T47D (cell line): ENCODE measurements at regions not wholly inside any gene's neighbourhood (a gene's known extent, or its start where the extent isn't known, plus 50 kb on each side); places are given as distances from the start of the nearest gene placed in this dataset.
"Not testable (repeated sequence)": the region's sequence is repeated elsewhere in the genome, so short reads cannot be mapped to it uniquely, and the experiment has no call there.

Experiments
- DNase-seq, 2 experiments: peaks; one replicate each; pipeline versions ENCODE4 v3.0.0 to v3.0.0-alpha.2; 2011 to 2012; ENCODE audit warnings: low read depth in 1 of 2, low spot score in 1 of 2
- JUND ChIP-seq: IDR thresholded peaks from 2 replicates; pipeline ENCODE4 v1.6.1; 2012; ENCODE audit warnings: low read depth
- in situ Hi-C: cut with HindIII; loops from 2 replicates; pipeline ENCODE4 v1.10.0; 2016; ENCODE audit warnings: low sequenced_read_pairs, low pct_unique_long_range_greater_than_20kb

DNA sequence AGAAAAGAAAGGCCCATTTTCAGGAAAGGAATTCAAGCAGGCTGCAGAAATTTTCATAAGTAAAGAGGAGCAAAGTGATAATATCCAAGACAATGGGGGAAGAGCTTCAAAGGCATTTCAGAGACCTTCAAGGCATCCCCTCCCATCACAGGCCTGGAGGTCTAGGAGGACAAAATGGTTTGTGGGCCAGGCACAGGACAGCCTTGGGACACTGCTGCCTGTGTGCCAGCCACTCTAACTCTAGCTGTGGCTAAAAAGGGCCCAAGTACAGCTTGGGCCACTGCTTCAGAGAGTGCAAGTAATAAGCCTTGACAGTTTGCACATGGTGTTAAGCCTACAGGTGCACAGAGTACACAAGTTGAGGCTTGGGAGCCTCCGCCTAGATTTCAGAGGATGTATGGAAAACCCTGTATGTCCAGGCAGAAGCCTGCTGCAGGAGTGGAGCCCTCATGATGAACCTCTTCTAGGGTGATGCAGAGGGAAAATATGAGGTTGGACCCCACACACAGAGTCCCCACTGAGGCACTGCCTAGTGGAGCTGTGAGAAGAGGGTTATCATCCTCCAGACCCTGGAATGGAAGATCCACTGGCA is 51.8 kb upstream of the ZSWIM5 start:
- in situ Hi-C loops, result no loop called here
- TF ChIP-seq JUND, result no peak
- no peak for DNase-seq

DNA sequence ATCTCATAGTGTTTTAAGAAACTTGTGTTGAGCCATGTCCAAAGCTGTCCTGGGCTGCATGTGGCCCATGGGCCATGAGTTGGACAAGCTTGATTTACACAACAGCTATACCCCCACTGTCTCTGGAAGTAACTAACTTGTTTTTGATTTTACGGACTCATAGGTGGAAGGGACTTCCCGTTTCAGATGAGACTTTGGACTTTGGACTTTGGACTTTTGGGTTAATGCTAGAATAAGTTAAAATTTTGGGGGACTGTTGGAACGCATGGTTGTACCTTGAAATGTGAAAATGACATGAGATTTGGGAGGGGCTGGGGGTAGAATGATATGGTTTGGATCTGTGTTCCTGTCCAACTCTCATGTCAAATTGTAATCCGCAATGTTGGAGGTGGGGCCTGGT is 52.6 kb upstream of the ZSWIM5 start:
- in situ Hi-C loops, result no loop called here
- TF ChIP-seq JUND, result no peak
- DNase-seq, result no peak

DNA sequence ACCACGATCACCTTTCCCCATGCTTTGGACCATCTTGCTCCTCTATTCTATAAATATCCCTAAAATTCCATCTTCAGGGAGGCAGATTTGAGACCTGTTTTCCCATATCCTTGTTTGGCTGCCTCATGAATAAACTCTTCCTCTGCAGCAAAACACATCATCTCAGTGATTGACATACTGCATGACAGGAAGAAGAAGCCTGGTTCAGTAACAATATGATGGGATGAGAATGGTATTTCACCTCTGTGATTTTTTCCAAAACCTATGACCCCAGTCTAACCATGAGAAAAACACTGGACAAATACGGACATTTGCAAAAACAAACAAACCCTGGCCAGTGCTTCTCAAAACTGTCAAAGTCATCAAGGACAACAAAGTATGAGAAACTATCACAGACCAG is 53.8 kb upstream of the ZSWIM5 start:
- peak in 1 of 2 experiments; percentile 7 for DNase-seq
- no peak for TF ChIP-seq JUND
- in situ Hi-C loops, result no loop called here

DNA sequence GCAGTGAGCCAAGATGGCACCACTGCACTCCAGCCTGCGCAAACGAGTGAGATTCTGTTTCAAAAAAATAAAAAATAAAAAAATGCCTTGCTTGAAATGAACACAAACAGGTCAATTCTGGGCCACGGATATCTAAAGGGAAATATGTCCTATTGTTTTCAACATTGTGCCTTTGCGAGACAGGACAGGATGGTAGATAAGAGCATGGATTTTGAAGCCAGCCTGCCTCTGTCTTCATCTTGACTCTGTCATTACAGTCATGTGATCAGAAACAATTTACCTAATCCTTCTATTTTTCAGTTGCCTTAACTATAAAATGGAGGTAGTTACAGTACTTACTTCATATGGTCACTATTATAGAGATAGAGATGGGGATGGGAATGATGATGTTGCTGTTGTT is 56.7 kb upstream of the ZSWIM5 start:
- DNase-seq, result no peak

DNA sequence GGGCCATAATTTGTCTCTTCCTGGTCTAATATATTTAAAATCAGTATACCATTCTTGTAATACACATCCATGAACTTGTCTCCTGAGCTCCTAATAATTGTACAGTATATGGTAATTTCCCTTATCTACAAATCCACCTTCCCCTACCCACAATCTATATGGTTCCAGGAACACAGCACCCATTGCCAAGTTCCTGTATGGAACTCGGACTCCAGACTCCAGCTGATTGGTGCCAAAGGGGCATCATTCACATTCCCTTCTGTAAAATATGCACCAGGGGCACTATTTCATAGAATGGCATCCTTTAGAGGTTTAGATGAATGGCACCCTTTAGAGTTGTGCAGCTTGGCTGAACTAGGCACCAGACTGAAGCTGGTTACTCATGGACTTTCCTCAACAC is 58.8 kb upstream of the ZSWIM5 start:
- in situ Hi-C loops, result no loop called here
- no peak for TF ChIP-seq JUND
- DNase-seq, result no peak

More for the DNA sequence above, 56.7 kb upstream of the ZSWIM5 start:
- TF ChIP-seq JUND, result no peak
- in situ Hi-C loops, result no loop called here

DNA sequence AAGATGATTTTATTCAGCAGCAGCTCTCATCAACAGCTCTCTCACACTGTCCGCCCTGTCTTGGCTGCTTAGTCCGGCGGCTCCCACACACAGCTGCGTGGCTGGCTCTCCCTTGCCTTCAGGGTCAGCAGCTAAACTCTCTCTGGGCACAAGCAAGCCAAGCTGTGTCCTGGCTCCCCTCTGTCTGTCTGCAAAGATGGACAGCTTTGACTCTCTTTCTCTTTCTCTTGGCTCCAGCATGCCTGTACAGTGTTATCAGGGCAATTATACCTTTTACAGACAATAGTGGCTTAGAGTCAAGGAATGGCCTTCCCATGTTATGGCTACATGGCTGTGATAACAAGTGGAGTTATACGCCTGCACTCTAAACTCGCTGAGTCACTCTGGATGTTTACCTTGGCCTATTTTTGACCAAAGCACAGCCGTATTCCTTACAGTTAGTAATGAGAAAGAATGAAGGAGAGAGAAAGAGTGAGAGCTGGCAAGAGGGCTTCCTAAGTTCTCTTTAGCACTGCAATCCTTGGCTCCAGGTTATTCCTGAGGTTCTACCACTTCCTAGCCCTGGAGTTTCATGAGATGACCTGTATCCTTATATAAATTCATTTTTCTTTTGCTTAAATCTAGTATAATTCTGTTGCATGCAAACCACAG is 59.9 kb upstream of the ZSWIM5 start:
- TF ChIP-seq JUND, result no peak
- in situ Hi-C loops, result no loop called here
- peak in 1 of 2 experiments; percentile 38 for DNase-seq

DNA sequence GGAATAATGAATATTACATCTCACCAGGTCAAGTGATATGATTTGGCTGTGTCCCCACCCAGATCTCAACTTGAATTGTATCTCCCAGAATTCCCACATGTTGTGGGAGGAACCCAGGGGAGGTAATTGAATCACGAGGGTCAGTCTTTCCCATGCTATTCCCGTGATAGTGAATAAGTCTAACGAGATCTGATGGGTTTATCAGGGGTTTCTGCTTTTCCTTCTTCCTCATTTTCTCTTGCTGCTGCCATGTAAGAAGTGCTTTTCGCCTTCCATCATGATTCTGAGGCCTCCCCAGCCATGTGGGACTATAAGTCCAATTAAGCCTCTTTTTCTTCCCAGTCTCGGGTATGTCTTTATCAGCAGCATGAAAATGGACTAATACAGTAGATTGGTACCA is 58.4 kb upstream of the HPDL start:
- DNase-seq, in situ Hi-C loops: not testable (repeated sequence)

DNA sequence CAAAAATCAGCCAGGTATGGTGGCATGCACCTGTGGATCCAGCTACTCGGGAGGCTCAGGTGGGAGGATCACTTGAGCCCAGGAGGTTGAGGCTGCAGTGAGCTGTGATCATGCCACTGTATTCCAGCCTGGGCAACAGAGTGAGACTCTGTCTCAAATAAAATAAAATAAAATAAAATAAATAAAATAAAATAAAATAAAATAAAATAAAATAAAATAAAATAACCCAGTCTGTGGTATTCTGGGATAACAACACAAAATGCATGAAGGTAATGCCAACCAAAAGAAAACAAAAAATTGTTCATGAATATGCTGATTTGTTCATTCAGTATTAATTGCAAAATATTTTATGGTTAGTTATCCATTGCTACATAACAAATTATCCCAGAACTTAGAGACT is 54.4 kb upstream of the HPDL start:
- DNase-seq, in situ Hi-C loops: not testable (repeated sequence)

DNA sequence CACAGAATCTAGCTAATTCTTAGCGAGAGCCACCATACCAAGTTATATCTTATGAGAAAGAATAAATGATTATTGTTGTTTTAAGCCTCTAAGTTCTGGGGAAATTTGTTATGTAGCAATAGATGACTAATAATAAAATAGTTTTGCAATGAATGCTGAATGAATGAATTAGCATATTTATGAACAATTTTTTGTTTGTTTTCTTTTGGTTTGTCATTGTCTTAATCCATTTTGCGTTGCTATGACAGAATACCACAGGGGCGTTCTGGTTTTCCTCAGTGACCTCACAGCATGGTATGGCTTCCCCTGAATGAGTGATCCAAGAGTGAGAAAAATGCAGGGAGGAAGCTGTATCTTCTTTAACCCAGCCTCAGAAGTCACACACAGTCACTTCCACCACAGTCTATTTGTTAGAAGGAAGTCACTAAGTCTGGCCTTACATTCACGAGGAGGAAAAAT is 53.8 kb upstream of the HPDL start:
- in situ Hi-C loops, result no loop called here
- no peak for TF ChIP-seq JUND
- no peak for DNase-seq

DNA sequence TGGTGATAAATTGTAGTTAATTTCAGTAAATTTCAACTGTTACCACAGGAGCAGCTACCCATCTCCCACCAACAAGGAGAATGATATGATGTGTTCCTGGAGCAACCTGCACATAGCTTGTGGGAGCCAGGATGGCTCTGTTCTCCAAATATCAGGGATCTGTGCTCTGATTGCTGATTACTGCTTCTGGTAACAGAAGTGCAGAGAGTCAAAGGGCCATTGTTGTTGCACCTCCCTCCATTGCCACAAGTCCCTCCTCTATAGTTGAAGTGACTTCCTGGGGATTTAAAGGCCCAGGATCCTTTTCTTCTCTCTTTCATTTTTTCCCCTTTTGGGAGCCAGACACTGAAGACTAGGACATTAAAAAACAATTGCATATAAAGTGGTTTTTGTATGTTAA is 51.6 kb upstream of the HPDL start:
- no peak for DNase-seq
- in situ Hi-C loops, result no loop called here
- no peak for TF ChIP-seq JUND
